ENCODE measurements at regions not wholly inside any gene's neighbourhood (a gene's known extent, or its start where the extent isn't known, plus 50 kb on each side); places are given as distances from the start of the nearest gene placed in this dataset.

- no peak for TF ChIP-seq ATRX (CRISPR knock-in tag; IDR thresholded peaks at IDR 0.05; ENCODE audit: borderline replicate concordance)
- no peak for TF ChIP-seq NCOR1 (IDR thresholded peaks at IDR 0.05; ENCODE audit: borderline replicate concordance, low read length)
- no peak for TF ChIP-seq ZNF562 (CRISPR knock-in tag; IDR thresholded peaks at IDR 0.05; ENCODE audit: borderline replicate concordance)
- TF ChIP-seq ARNT2 (CRISPR knock-in tag; IDR thresholded peaks at IDR 0.05; ENCODE audit: low read depth) = no peak
- TF ChIP-seq ZBTB38 (CRISPR knock-in tag; IDR thresholded peaks at IDR 0.05) = no peak
- no peak for TF ChIP-seq ZNF460 (CRISPR knock-in tag; IDR thresholded peaks at IDR 0.05; ENCODE audit: borderline replicate concordance)
- no peak for TF ChIP-seq CHD4 (IDR thresholded peaks at IDR 0.05; ENCODE audit: borderline replicate concordance, low read length)
- no peak for TF ChIP-seq ZNF567 (CRISPR knock-in tag; IDR thresholded peaks at IDR 0.05; ENCODE audit: borderline replicate concordance)
- no peak for TF ChIP-seq TBP (CRISPR knock-in tag; IDR thresholded peaks at IDR 0.05)
- no peak for TF ChIP-seq ZNF501 (CRISPR knock-in tag; IDR thresholded peaks at IDR 0.05)
- TF ChIP-seq REPIN1 (CRISPR knock-in tag; IDR thresholded peaks at IDR 0.05; ENCODE audit: borderline replicate concordance, low read depth) = no peak
- TF ChIP-seq POLR2A (IDR thresholded peaks at IDR 0.05; ENCODE audit: insufficient read depth in 1 of 2, low read depth in 2 of 2, low read length in 2 of 2) = no peak
These were observed 292.1 kb downstream of the ETAA1 start (continued) for GRCh38 chr2:67689186-67689585.

DNA sequence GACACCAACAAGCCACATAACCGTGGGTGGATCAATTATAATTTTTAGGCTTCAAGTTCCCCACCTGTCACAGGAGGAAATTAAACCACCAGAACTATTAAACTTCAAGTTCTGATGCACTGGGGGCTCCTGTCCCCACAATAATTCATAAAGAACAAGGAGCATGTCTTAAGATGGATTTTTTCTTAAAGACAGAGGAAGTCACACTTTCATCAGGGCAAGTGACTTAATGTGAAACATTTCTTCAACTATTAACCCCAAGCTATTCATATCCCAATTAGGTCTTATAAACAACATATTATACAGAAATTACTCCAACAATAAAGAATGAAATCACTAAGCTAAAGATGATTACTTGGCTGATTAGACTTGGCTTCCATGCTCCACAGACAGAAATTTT is 292.5 kb downstream of the ETAA1 start:
- H3K9ac ChIP-seq (ENCODE audit: insufficient read depth, low read depth, low read length) = no peak overlapping the region
- no peaks in the 10 kb centered on the region for H3K4me1 ChIP-seq (ENCODE audit: insufficient read depth, low read length)
- ATAC-seq (no peak), FAIRE-seq (no peak), DNase-seq (ENCODE audit: low spot score) (no peak)
- intact Hi-C loops (cut with micrococcal nuclease; ENCODE audit: unreplicated experiment) = no loop called here
- BruUV-seq (replicated peaks) = no TSS peak
- no peaks in the 10 kb centered on the region for H3K36me3 ChIP-seq (replicated peaks in 1 of 2; ENCODE audit: control insufficient read depth in 1 of 2, insufficient read depth in 2 of 2, low read length in 2 of 2)
- H4K20me1 ChIP-seq (ENCODE audit: insufficient read depth, low read length) = no peaks in the 10 kb centered on the region
- H3K4me3 ChIP-seq (replicated peaks in 1 of 3; ENCODE audit: insufficient read depth in 1 of 3, low read depth in 2 of 3, low read length in 3 of 3) = no peak overlapping the region
- in situ Hi-C loops (cut with HindIII; ENCODE audit: extremely low pct_ligation_motif_present, low pct_unique_long_range_greater_than_20kb) = no loop called here
- H3K27ac ChIP-seq (ENCODE audit: extremely low read length, insufficient read depth, low read length) = no peak overlapping the region
- no peaks in the 10 kb centered on the region for H3K27me3 ChIP-seq (ENCODE audit: control insufficient read depth in 1 of 2, insufficient read depth in 2 of 2, low read length in 2 of 2)
- WGBS (ENCODE audit: low lambda C conversion rate) = 6% methylated on average over 1 of the region's 1 CpG
- no peak overlapping the region for H3K4me2 ChIP-seq (ENCODE audit: low read depth, low read length)
- CTCF ChIA-PET (ENCODE audit: low intra/inter-chr PET ratio, low total read pairs) = no interaction called here
- H3K9me3 ChIP-seq (ENCODE audit: low read length) = no peaks in the 10 kb centered on the region
- POLR2A ChIA-PET = no interaction called here
- H3K79me2 ChIP-seq (ENCODE audit: insufficient read depth, low read length) = no peaks in the 10 kb centered on the region
- no peak overlapping the region for H2AFZ ChIP-seq (ENCODE audit: low read length)
- TF ChIP-seq, protein P1, sequence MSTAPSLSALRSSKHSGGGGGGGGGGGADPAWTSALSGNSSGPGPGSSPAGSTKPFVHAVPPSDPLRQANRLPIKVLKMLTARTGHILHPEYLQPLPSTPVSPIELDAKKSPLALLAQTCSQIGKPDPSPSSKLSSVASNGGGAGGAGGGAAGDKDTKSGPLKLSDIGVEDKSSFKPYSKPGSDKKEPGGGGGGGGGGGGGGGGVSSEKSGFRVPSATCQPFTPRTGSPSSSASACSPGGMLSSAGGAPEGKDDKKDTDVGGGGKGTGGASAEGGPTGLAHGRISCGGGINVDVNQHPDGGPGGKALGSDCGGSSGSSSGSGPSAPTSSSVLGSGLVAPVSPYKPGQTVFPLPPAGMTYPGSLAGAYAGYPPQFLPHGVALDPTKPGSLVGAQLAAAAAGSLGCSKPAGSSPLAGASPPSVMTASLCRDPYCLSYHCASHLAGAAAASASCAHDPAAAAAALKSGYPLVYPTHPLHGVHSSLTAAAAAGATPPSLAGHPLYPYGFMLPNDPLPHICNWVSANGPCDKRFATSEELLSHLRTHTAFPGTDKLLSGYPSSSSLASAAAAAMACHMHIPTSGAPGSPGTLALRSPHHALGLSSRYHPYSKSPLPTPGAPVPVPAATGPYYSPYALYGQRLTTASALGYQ (CRISPR knock-in tag; IDR thresholded peaks at IDR 0.05) = no peak
- TF ChIP-seq ZFP36L2 (CRISPR knock-in tag; IDR thresholded peaks at IDR 0.05) (no peak), ZFP90 (CRISPR knock-in tag; IDR thresholded peaks at IDR 0.05; ENCODE audit: borderline replicate concordance) (no peak), ZNF552 (CRISPR knock-in tag; IDR thresholded peaks at IDR 0.05; ENCODE audit: borderline replicate concordance) (no peak), ZNF761 (CRISPR knock-in tag; conservative IDR thresholded peaks at IDR 0.05) (no peak), MAFF (IDR thresholded peaks at IDR 0.05; ENCODE audit: low read depth, low read length) (no peak), ZBTB33 (CRISPR knock-in tag; IDR thresholded peaks at IDR 0.05) (no peak), MXI1 (IDR thresholded peaks at IDR 0.05; ENCODE audit: borderline replicate concordance, low read depth, low read length) (no peak), GTF2F1 (IDR thresholded peaks at IDR 0.05; ENCODE audit: low read length) (no peak)
- TF ChIP-seq, protein P2, sequence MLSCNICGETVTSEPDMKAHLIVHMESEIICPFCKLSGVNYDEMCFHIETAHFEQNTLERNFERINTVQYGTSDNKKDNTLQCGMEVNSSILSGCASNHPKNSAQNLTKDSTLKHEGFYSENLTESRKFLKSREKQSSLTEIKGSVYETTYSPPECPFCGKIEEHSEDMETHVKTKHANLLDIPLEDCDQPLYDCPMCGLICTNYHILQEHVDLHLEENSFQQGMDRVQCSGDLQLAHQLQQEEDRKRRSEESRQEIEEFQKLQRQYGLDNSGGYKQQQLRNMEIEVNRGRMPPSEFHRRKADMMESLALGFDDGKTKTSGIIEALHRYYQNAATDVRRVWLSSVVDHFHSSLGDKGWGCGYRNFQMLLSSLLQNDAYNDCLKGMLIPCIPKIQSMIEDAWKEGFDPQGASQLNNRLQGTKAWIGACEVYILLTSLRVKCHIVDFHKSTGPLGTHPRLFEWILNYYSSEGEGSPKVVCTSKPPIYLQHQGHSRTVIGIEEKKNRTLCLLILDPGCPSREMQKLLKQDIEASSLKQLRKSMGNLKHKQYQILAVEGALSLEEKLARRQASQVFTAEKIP (CRISPR knock-in tag; IDR thresholded peaks at IDR 0.05; ENCODE audit: borderline replicate concordance) = no peak
